22Rv1 (cell line): ENCODE measurements at regions not wholly inside any gene's neighbourhood (a gene's known extent, or its start where the extent isn't known, plus 50 kb on each side); places are given as distances from the start of the nearest gene placed in this dataset.

ENCODE experiments used
- CTCF ChIP-seq: fragments of 450-650 bp; IDR thresholded peaks from 2 replicates; pipeline ENCODE4 v1.5.1; 2017; ENCODE audit warnings: mild to moderate bottlenecking
- ZFX ChIP-seq: fragments of 450-650 bp; IDR thresholded peaks from 2 replicates; pipeline ENCODE4 v1.6.1; 2017; ENCODE audit warnings: antibody characterized with exemption, borderline replicate concordance

- TF ChIP-seq CTCF: no peak
- no peak for TF ChIP-seq ZFX
Measured at GRCh38 chr2:41395692-41396091, 652.1 kb upstream of the PKDCC start.
